ENCODE measurements at regions not wholly inside any gene's neighbourhood (a gene's known extent, or its start where the extent isn't known, plus 50 kb on each side); places are given as distances from the start of the nearest gene placed in this dataset.
A peak's percentile ranks its signal among the peaks of the same experiment; 100 is the strongest.

DNA sequence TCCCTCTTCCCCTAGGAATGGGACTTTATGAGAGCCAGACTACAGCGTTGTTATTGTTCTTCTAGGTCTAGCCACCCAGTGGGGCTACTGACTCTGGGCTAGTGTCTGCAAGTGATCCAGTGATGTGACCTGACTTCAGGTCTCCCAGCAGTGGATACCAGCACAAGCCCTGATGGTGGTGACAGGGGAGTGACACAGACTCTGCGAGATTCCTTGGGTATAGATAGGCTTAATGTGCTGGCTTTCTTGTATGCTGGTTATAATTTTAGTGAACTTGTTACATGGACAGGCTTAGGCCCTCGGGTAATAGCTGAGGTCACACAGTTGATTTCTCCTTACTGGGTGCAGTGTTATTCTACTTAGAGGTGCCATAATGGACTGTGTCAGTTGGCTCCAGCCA lies 106.9 kb downstream of the TBC1D30 start:
- Mint-ChIP-seq H3K4me3 (no peak overlapping the region), H3K9me3 (peaks cover 0 to 9% (median 0%) of the 10 kb centered on the region in 7 donors), H3K36me3 (no peaks in the 10 kb centered on the region), H3K27ac (no peak overlapping the region), H3K27me3 (peaks cover 30 to 71% (median 67%) of the 10 kb centered on the region in 3 donors), H3K4me1 (no peaks in the 10 kb centered on the region)
- DNase-seq (no peak), ATAC-seq (ENCODE audit: low read depth in 2 of 2) (no peak)

DNA sequence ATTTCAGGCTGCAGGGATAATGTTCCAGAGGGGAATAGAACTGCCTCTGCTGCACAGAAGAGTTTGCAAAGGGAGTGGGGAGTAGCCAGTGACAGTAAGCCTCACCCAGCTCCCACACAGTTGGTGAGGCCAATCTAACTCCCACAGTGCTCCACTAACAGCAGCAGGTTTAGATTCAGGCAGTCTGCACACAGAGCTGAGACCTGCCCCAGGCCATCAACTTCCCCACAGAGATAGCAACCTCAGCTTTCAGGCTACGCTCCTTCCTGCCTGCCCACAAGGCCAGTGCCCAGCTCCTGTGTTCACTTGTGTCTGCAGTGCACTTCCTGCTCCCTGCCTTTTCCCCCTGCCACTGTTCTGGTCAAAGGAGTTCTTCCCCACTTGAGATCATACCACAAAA lies 107.5 kb downstream of the TBC1D30 start:
- H3K36me3 Mint-ChIP-seq = no peaks in the 10 kb centered on the region
- no peaks in the 10 kb centered on the region for H3K4me1 Mint-ChIP-seq
- H3K9me3 Mint-ChIP-seq = peaks cover 0 to 9% (median 0%) of the 10 kb centered on the region in 7 donors
- H3K27ac Mint-ChIP-seq = no peak overlapping the region
- DNase-seq (no peak), ATAC-seq (ENCODE audit: low read depth in 2 of 2) (no peak)
- peaks cover 28 to 71% (median 67%) of the 10 kb centered on the region in 3 donors for H3K27me3 Mint-ChIP-seq
- peak overlapping the region in 1 of 8 donors; percentile 26 for H3K4me3 Mint-ChIP-seq

DNA sequence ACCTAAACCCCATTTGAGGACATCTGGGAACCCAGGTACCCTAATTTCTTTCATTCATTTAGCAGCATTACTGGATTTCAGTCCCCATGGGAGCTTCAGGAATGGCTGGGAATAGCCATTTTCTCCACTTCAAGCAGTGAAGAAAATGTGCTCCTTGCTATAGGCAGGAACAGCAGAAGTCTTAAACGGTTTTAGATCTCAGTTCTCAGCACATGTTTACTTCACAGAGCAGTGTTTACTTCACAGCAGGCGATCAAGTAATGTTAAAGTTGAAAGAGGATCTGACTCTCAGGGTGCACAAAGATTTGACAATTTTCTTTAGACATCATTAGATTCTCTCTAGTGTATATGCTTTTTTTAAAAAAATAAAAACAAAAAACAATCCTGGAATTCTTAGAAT lies 109.3 kb downstream of the TBC1D30 start:
- Mint-ChIP-seq H3K27ac (no peak overlapping the region), H3K36me3 (no peaks in the 10 kb centered on the region), H3K9me3 (peaks cover 0 to 9% (median 0%) of the 10 kb centered on the region in 7 donors), H3K4me3 (no peak overlapping the region), H3K27me3 (peaks cover 34 to 77% (median 72%) of the 10 kb centered on the region in 3 donors), H3K4me1 (no peaks in the 10 kb centered on the region)
- DNase-seq = no peak
- no peak for ATAC-seq (ENCODE audit: low read depth in 2 of 2)

DNA sequence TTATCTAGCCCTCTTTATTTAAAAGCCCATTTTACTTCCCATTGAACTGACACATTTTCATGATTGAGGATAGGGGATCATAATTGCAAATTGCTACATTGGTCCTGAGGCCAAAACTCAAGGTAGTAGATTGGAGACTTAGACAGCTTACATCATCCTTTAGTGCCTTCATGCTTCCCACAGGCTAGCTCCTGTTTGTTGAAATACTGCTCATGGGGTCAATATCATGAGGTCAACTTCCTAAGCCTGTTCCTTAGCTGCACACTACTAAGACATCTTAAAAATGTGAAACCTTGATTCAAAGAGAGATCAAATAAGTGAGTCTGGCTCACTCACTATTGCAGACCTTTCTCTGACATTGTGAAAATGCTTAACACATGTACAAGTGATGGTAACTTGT lies 113.0 kb downstream of the TBC1D30 start:
- Mint-ChIP-seq H3K27me3 (peaks cover 34 to 69% (median 69%) of the 10 kb centered on the region in 3 donors), H3K9me3 (peaks cover 0 to 1% (median 0%) of the 10 kb centered on the region in 7 donors), H3K4me3 (no peak overlapping the region), H3K4me1 (no peaks in the 10 kb centered on the region), H3K36me3 (no peaks in the 10 kb centered on the region), H3K27ac (no peak overlapping the region)
- DNase-seq = no peak
- ATAC-seq (ENCODE audit: low read depth in 2 of 2) = no peak

DNA sequence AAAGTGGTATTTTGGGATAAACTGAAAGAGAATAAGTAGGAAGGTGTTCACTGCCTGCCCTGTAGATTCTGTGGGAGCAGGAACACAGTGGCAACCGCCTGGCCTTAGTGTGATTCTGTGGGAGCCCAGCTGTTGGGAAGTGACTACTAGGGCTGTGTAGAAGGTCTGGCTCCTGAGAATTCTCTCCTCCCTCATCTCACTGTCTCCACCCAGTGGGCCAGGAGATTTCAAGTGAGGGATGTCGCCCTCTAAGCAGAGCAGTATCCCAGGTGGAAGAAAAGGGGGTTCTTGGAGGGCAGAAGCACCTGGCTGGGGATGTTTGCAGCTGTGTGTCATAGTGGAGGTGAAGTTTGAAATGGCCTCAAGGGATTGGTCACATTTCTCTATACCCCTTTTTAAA lies 113.7 kb downstream of the TBC1D30 start:
- Mint-ChIP-seq H3K36me3 (no peaks in the 10 kb centered on the region), H3K4me3 (no peak overlapping the region), H3K9me3 (peaks cover 0 to 1% (median 0%) of the 10 kb centered on the region in 7 donors), H3K4me1 (no peaks in the 10 kb centered on the region), H3K27me3 (peaks cover 30 to 65% (median 62%) of the 10 kb centered on the region in 3 donors), H3K27ac (no peak overlapping the region)
- no peak for DNase-seq
- ATAC-seq (ENCODE audit: low read depth in 2 of 2) = no peak

DNA sequence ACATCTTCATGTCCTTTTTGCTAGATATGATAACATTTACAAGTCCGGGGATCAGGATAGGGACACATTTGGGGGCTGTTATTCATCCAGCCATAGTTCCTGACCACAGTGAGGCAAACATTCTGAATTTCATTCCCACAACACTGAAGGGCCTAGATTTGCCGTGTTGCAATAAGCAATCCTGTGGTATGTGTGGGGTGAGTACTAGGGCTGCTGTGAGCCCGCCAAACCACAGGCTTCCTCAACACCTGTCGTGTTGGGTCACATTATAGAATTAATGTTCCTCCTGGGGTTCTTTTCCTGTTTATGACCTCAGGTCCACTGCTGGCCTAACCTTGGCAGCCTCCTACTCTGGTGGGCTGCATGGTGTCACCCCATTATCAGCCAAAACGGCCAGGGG lies 119.2 kb downstream of the TBC1D30 start:
- no peak for ATAC-seq (ENCODE audit: low read depth in 2 of 2)
- Mint-ChIP-seq H3K9me3 (peaks cover 0 to 2% (median 0%) of the 10 kb centered on the region in 7 donors), H3K27ac (no peak overlapping the region), H3K4me3 (no peak overlapping the region), H3K27me3 (peaks cover 23 to 48% (median 44%) of the 10 kb centered on the region in 3 donors), H3K36me3 (no peaks in the 10 kb centered on the region), H3K4me1 (no peaks in the 10 kb centered on the region)
- no peak for DNase-seq

DNA sequence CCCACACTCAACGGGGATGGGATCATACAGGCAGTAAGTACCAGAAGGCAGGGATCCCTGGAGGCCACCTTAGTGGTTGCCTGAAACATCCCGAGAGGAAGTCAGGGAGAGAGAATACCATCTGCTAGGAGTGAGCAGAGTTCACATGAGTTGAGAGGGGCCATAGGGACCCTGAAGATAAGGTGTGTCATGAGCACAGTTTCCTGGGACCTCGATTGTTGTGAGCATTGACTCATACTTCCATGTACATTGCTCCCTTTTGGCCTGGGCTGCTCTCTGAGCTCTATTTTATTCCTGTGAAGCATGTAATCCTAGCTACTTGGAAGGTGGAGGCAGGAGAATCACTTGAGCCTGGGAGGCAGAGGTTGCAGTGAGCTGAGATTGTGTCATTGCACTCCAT lies 120.5 kb downstream of the TBC1D30 start:
- peaks cover 0 to 2% (median 0%) of the 10 kb centered on the region in 7 donors for H3K9me3 Mint-ChIP-seq
- no peaks in the 10 kb centered on the region for H3K36me3 Mint-ChIP-seq
- H3K27me3 Mint-ChIP-seq = peaks cover 23 to 48% (median 47%) of the 10 kb centered on the region in 3 donors
- no peak for DNase-seq
- H3K4me3 Mint-ChIP-seq = no peak overlapping the region
- H3K27ac Mint-ChIP-seq = no peak overlapping the region
- H3K4me1 Mint-ChIP-seq = no peaks in the 10 kb centered on the region
- ATAC-seq (ENCODE audit: low read depth in 2 of 2) = no peak

DNA sequence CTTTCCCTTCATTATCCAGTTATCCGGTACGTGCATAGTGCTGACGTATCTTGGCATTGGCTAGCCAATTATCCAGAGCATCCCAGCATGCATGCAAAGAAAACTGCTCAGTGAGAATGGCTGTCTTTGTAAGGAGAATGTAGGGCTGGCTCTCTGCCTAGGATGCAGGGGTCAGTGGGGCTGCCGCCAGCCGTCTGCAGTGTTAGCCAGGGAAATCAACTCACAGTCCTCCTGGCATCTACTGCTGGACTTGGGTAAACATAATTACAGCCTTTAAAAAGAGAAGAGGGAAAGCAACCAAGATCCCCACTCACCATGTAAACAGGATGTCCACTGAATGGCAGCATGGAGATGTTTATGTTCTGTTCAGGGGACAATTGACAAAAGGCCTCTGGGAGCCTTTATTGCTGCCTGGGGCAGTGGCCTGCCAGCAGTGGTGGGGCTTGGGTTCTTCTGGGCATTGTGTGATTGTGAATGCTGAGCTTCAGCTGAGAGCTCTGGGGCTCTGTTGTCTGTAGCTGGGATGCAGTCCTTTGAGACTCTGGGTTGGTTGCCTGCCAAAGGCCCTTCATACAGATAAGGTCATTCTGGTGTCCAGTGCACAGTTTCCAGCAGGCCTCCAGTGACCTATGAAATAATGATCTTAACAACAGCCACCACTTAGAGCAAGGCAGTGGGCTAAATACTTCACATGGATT lies 121.8 kb downstream of the TBC1D30 start:
- H3K27me3 Mint-ChIP-seq = peaks cover 16 to 45% (median 41%) of the 10 kb centered on the region in 3 donors
- no peaks in the 10 kb centered on the region for H3K4me1 Mint-ChIP-seq
- no peaks in the 10 kb centered on the region for H3K36me3 Mint-ChIP-seq
- no peak for ATAC-seq (ENCODE audit: low read depth in 2 of 2)
- no peak for DNase-seq
- H3K4me3 Mint-ChIP-seq = no peak overlapping the region
- peaks cover 0 to 2% (median 0%) of the 10 kb centered on the region in 7 donors for H3K9me3 Mint-ChIP-seq
- no peak overlapping the region for H3K27ac Mint-ChIP-seq

DNA sequence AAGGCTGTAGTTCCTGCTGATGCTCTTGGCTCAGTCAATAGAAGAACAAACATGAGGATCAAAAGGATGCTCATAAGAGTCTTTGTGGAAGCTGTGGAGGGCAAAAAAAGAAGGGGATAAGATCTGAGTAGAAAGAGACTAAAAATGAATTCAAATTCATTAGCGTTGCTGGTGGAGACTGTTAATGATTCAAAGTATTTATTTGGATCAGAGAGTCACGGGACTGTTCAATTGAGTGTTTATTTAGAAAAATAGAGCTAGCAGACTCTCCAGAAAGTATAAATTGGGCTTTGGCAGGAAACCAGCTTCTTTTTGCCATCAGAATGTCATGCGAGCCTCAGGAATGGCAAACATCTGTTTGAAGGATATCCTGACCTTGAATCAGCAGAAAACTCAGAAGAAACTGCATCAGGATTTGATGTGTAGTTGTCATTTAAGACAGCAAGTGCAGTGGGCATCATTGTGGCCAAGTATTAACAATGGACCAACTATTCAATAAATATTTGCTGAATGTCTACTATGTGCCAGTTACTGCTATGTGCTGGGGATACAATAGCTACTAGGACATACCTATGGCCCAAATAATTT lies 126.4 kb downstream of the TBC1D30 start:
- Mint-ChIP-seq H3K4me3 (no peak overlapping the region), H3K4me1 (no peaks in the 10 kb centered on the region), H3K27me3 (peaks cover 15 to 44% (median 31%) of the 10 kb centered on the region in 3 donors), H3K36me3 (no peaks in the 10 kb centered on the region), H3K9me3 (peaks cover 0 to 2% (median 0%) of the 10 kb centered on the region in 7 donors), H3K27ac (no peak overlapping the region)
- ATAC-seq (ENCODE audit: low read depth in 2 of 2) (no peak), DNase-seq (no peak)

DNA sequence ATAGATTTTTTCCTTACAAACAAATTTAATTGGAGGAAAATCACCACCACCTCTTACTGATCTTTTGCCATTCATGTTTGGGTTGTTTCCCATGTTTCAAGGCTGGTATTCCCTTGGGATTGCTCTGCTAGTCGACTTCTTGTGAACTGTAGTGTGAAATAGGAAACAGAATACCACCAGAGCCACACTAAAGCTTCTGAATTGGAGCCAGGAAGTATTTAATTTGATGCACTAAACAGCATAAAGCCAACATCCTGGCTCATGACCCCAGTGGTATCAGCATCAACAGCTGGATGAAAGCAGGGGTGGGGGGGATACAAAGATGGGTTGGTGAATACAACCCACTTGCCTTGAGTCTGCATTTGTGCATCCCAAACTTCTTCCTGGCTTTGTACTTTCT lies 127.5 kb downstream of the TBC1D30 start:
- Mint-ChIP-seq H3K9me3 (peaks cover 0 to 2% (median 0%) of the 10 kb centered on the region in 7 donors), H3K36me3 (no peaks in the 10 kb centered on the region), H3K4me3 (no peak overlapping the region), H3K4me1 (no peaks in the 10 kb centered on the region), H3K27me3 (peaks cover 20 to 44% (median 31%) of the 10 kb centered on the region in 3 donors), H3K27ac (no peak overlapping the region)
- no peak for DNase-seq
- ATAC-seq (ENCODE audit: low read depth in 2 of 2) = no peak

DNA sequence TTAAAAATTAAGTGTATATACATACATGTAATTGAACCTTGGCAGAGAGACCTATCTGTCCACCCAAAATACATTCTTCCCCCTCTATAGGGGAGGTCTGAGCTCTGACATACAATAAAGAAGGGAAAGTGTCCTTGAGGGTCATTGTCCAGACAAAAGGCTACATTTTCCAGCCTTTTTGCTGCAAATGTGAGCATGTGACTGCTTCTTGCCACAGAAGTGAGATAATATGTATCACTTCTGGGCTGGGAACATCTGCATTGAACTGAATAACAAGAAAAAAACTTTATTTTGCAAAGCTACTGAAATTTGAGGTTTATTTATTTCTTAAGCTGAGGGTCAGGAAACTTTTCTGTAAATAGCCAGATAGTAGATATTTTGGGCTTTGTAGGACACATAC lies 131.3 kb downstream of the TBC1D30 start:
- Mint-ChIP-seq H3K27ac (no peak overlapping the region), H3K4me1 (no peaks in the 10 kb centered on the region), H3K4me3 (no peak overlapping the region), H3K27me3 (peaks cover 20 to 35% (median 24%) of the 10 kb centered on the region in 3 donors), H3K36me3 (no peaks in the 10 kb centered on the region), H3K9me3 (no peaks in the 10 kb centered on the region)
- ATAC-seq (ENCODE audit: low read depth in 2 of 2) (no peak), DNase-seq (no peak)

DNA sequence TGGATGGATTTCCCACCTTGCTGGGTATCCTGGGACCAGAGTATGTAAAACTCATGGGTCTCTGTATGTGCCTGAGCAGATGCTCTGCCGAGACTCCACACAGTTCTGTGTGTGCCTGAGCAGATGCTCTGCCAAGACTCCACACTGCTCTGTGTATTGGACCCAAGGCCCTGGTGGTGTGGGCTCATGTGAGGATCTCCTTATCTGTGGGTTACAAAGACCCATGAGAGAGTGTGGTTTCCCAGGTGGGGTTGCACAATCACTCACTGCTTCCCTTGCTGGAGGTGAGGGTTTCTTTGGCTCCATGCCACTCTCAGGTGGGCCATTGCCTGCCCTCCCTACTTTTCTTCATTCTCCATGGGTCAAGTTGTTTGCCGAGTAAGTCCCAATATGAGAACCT lies 141.5 kb downstream of the TBC1D30 start:
- H3K36me3 Mint-ChIP-seq = no peaks in the 10 kb centered on the region
- no peak for ATAC-seq (ENCODE audit: low read depth in 2 of 2)
- H3K27ac Mint-ChIP-seq = no peak overlapping the region
- peaks cover 30 to 49% (median 42%) of the 10 kb centered on the region in 3 donors for H3K27me3 Mint-ChIP-seq
- peaks cover 4 to 22% (median 9%) of the 10 kb centered on the region in 7 donors for H3K9me3 Mint-ChIP-seq
- no peak for DNase-seq
- H3K4me1 Mint-ChIP-seq = no peaks in the 10 kb centered on the region
- no peak overlapping the region for H3K4me3 Mint-ChIP-seq

DNA sequence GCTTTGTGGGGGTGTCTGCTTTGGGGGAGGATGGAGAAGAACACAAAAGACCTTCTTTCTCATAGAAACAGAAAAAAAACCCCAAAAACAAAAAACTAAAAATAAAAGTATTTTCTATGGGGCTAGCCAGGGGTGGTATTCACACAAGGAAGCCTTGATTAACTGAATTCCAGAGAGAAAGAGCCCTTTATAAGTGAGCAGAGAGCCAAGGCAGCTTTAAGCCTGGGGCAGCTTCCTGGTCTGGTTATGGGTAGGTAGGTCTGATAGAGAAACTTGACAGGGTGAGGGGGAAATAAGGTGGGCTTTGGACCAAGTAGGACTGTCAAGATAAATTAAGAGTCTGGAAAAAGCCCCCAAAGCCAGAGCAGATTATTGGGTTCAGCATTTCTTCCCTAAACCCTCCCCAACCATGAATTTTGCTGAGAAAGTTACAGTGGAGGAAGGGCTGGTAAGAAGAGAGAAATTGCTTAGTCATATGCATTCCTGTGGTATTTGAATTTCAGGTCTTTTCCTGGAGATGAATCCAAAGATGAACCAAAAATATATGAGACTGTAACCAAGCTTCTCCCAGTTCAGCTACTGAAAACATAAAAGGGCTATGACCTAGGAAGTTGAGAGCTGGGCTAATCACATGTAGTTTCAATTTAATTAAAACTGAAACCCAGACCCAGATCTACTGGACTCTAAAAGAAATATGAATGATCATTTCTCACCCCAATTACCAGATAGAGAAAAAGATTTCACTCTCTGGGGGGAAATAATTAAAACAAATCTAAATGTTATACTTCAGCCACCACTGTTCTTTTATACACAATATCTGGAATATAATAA lies 144.8 kb downstream of the TBC1D30 start:
- Mint-ChIP-seq H3K27ac (no peak overlapping the region), H3K36me3 (no peaks in the 10 kb centered on the region), H3K4me1 (no peaks in the 10 kb centered on the region), H3K4me3 (no peak overlapping the region), H3K27me3 (peaks cover 22 to 40% (median 27%) of the 10 kb centered on the region in 3 donors), H3K9me3 (peaks cover 1 to 13% (median 4%) of the 10 kb centered on the region in 7 donors)
- no peak for DNase-seq
- ATAC-seq (ENCODE audit: low read depth in 2 of 2) = no peak

Measured in naive B cell (primary cell).